Common myeloid progenitor, CD34-positive (primary cell): ENCODE measurements at regions not wholly inside any gene's neighbourhood (a gene's known extent, or its start where the extent isn't known, plus 50 kb on each side); places are given as distances from the start of the nearest gene placed in this dataset.

Experiments used
- CTCF ChIA-PET: fragments of 350-600 bp; sonication (Branson Sonifier 250); formaldehyde crosslinking; loops from one replicate; lab custom pipeline; 2021; ENCODE audit warnings: antibody characterized with exemption; lab: Charles Lee
- POLR2A ChIA-PET: fragments of 350-600 bp; sonication (Branson Sonifier 250); formaldehyde crosslinking; loops from one replicate; lab custom pipeline; 2021; ENCODE audit warnings: antibody characterized with exemption; lab: Charles Lee
- DNase-seq, 3 donors: peaks; one replicate each; pipeline versions ENCODE4 v3.0.0 to v3.0.0-alpha.2; 2013
- H3K27ac ChIP-seq, 2 experiments: 1 replicate in 1 of 2; 2 replicates in 1 of 2; pipeline ENCODE4 v1.7.0; 2013; ENCODE audit warnings: inconsistent platforms in 2 of 2, low read length in 2 of 2, mild to moderate bottlenecking in 2 of 2, low read depth in 1 of 2, moderate library complexity in 1 of 2; ENCODE audit not compliant: severe bottlenecking in 2 of 2, insufficient read depth in 1 of 2, poor library complexity in 1 of 2
- H3K27me3 ChIP-seq, 5 experiments: replicated peaks in 2 of 5; 1 replicate in 3 of 5; 2 replicates in 2 of 5; pipeline versions ENCODE4 v1.6.1 to v1.7.0; 2013; ENCODE audit warnings: low read length in 4 of 5, mild to moderate bottlenecking in 2 of 5, moderate library complexity in 2 of 5, inconsistent platforms in 1 of 5; ENCODE audit not compliant: insufficient read depth in 5 of 5, control insufficient read depth in 4 of 5
- H3K36me3 ChIP-seq, 4 experiments: 1 replicate in 2 of 4; 2 replicates in 2 of 4; pipeline versions ENCODE4 v1.6.1 to v1.7.0; 2013; ENCODE audit warnings: low read length in 3 of 4, control low read depth in 1 of 4, mild to moderate bottlenecking in 1 of 4; ENCODE audit not compliant: control insufficient read depth in 4 of 4, insufficient read depth in 4 of 4
- H3K4me1 ChIP-seq, 4 experiments: 1 replicate in 3 of 4; 2 replicates in 1 of 4; pipeline versions ENCODE4 v1.6.1 to v1.7.1; 2013; ENCODE audit warnings: low read length in 3 of 4, mild to moderate bottlenecking in 3 of 4, control low read depth in 1 of 4, inconsistent platforms in 1 of 4, moderate library complexity in 1 of 4; ENCODE audit not compliant: control insufficient read depth in 4 of 4, insufficient read depth in 4 of 4; ENCODE audit errors: control extremely low read depth in 1 of 4
- H3K4me3 ChIP-seq, 7 experiments: 1 replicate in 4 of 7; 2 replicates in 3 of 7; pipeline versions ENCODE4 v1.5.1 to v1.7.0; 2013; ENCODE audit warnings: mild to moderate bottlenecking in 7 of 7, low read length in 6 of 7, moderate library complexity in 6 of 7, inconsistent platforms in 2 of 7, low read depth in 2 of 7, control low read depth in 1 of 7; ENCODE audit not compliant: insufficient read depth in 4 of 7, control insufficient read depth in 1 of 7; ENCODE audit errors: extremely low read depth in 1 of 7
- H3K9me3 ChIP-seq, 5 experiments: 1 replicate in 4 of 5; 2 replicates in 1 of 5; pipeline versions ENCODE4 v1.6.1 to v1.7.1; 2013; ENCODE audit warnings: low read length in 4 of 5, mild to moderate bottlenecking in 2 of 5, inconsistent platforms in 1 of 5, low read depth in 1 of 5, moderate library complexity in 1 of 5; ENCODE audit not compliant: control insufficient read depth in 4 of 5, insufficient read depth in 2 of 5; ENCODE audit errors: control extremely low read depth in 1 of 5
- WGBS: methylation state at CpG from one replicate; pipeline ENCODE4 v1.1.5; 2013; ENCODE audit not compliant: insufficient coverage; 5-methylcytosine and 5-hydroxymethylcytosine counted together

DNA sequence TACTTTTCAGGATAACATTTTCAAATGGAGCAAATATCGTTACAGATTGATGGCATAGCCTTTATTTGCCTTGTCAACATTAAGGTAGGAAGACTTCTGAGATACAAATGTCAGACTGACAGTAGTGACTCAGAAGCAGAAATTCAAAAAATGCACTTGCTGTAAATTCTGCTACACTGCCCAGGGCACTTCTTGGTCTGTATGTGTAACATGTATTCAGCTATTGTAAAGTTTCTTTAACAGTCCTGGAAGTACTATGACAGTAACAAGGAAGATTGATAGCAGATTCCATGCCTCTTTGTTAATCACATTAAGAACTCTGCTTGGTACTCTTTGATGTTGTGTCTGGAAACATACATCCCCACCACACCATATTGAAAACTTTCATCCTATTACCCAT is 69.6 kb upstream of the PCDH18 start:
- Histone ChIP-seq H3K27me3 (no peaks in the 10 kb centered on the region), H3K9me3 (no peaks in the 10 kb centered on the region), H3K4me3 (no peak overlapping the region), H3K36me3 (no peaks in the 10 kb centered on the region), H3K27ac (no peak overlapping the region), H3K4me1 (no peaks in the 10 kb centered on the region)
- ChIA-PET CTCF (no interaction called here), POLR2A (no interaction called here)
- WGBS = 100% methylated on average over 1 of the region's 1 CpG
- DNase-seq = no peak

DNA sequence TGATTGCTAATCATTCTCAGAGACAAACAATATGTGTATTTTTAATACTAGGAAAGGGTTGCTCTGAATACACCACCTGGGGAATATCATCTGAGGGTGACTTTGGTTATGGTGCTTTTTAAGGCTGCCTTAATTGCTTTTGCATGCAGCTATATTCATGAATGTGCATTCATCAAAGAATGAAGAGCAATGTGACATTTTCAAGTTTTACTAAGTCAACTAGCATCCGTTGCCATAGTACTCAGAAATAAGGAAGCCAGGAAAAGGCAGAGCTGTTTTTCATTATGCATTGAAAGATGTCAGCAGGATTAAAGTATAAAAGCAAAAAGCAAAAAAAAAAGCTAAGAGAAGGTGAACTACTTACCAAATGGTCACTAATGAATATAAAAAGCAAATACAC is 67.4 kb upstream of the PCDH18 start:
- Histone ChIP-seq H3K27me3 (no peaks in the 10 kb centered on the region), H3K27ac (no peak overlapping the region), H3K4me1 (no peaks in the 10 kb centered on the region), H3K9me3 (no peaks in the 10 kb centered on the region), H3K4me3 (no peak overlapping the region), H3K36me3 (no peaks in the 10 kb centered on the region)
- CTCF ChIA-PET = no interaction called here
- POLR2A ChIA-PET = no interaction called here
- WGBS = no CpG with 5 or more reads among the region's 1 CpG
- DNase-seq = no peak

DNA sequence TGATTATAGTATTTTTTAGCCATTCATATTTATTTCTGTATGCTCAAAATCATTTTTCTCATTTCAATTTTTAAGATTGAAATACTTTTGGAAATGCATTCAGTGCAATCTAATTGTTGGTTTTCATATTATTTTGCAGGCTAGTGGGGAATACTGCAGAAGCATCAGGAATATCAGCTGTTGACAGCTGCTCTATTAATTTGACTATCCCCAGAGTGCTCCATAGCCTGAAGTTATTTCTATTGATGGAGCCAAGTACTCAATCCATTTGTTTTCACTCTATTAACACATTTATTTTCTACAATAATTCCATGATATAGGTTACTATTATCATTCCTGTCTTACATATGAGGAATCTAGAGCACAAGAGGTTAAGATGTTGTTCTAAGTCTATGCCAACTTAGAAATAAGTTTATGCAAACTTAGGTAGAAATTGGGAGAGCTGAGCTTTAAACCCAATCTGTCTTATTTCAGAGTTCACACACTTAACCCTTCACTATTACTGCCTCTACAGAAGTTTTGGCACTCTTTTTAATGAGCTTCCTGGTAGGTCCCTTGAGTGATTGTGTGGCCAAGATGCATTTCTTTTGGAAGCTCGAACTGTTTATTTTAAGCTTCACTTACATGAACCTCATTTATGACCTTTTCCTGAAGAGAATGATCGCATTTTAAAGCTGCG is 65.6 kb upstream of the PCDH18 start:
- Histone ChIP-seq H3K4me1 (no peaks in the 10 kb centered on the region), H3K27me3 (no peaks in the 10 kb centered on the region), H3K4me3 (no peak overlapping the region), H3K27ac (no peak overlapping the region), H3K36me3 (no peaks in the 10 kb centered on the region), H3K9me3 (no peaks in the 10 kb centered on the region)
- ChIA-PET CTCF (interaction anchor here (0.7 kb wide), 1 partner anchor 15 kb away, joined by 3 read pairs; no protein-coding TSS in a partner anchor), POLR2A (no interaction called here)
- no peak for DNase-seq
- 83% methylated on average over 1 of the region's 3 CpGs for WGBS

DNA sequence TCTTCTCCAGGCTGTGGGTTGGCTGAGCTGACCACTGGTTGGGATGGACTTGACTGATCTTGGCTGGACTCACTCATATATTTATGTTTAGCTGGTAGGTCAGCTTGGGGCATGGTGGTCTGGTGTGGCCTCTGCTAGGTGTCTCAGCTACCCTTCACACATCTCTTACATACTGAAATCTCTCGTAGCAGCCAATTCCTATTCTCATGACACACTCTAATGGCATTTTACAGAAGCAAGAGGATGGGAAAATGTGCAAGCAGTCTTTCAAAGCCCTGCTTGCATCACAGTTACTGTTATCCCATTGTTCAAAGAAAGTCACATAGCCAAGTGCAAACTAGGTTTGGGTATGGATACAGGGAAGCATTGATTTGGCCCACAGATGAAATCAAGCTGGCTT is 55.5 kb upstream of the PCDH18 start:
- Histone ChIP-seq H3K36me3 (no peaks in the 10 kb centered on the region), H3K4me1 (no peaks in the 10 kb centered on the region), H3K27ac (no peak overlapping the region), H3K4me3 (no peak overlapping the region), H3K9me3 (no peaks in the 10 kb centered on the region), H3K27me3 (no peaks in the 10 kb centered on the region)
- DNase-seq = no peak
- ChIA-PET CTCF (interaction anchor here (0.5 kb wide), 1 partner anchor 131 kb away, joined by 3 read pairs; no protein-coding TSS in a partner anchor), POLR2A (no interaction called here)
- WGBS = no CpG with 5 or more reads among the region's 1 CpG

DNA sequence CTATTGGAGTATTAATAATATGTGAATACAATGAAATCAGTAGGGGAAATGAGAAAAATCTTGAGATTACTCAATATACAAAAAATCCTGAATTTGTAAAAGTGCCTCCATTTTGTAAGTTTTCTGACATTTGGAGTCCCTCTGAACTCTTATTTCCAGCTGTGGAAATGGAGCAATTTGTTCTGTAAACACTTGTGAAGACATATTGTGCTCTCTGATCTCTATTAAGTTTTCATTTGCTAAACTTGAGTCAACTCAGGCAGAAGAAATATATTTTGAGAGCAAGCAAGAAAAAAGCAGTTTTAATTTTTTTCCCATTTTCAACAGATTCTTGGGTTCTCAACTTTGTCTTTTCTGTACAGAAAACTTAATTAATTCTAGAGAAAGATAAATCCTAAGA is 51.4 kb upstream of the PCDH18 start:
- H3K4me1 ChIP-seq = no peaks in the 10 kb centered on the region
- no peak overlapping the region for H3K27ac ChIP-seq
- CTCF ChIA-PET = no interaction called here
- POLR2A ChIA-PET = no interaction called here
- DNase-seq = no peak
- no peak overlapping the region for H3K4me3 ChIP-seq
- H3K36me3 ChIP-seq = no peaks in the 10 kb centered on the region
- H3K9me3 ChIP-seq = no peaks in the 10 kb centered on the region
- H3K27me3 ChIP-seq = no peaks in the 10 kb centered on the region
